SJSA1 (cell line): ENCODE measurements at regions not wholly inside any gene's neighbourhood (a gene's known extent, or its start where the extent isn't known, plus 50 kb on each side); places are given as distances from the start of the nearest gene placed in this dataset.

ENCODE experiments used
- DNase-seq, 2 experiments: peaks; one replicate each; pipeline ENCODE4 v3.0.0-alpha.2; 2015 to 2020; ENCODE audit warnings: low spot score in 2 of 2, low read depth in 1 of 2
- H3K27ac ChIP-seq: fragments of 250-450 bp; sonication (Bioruptor Pico); 2 replicates; pipeline ENCODE4 v1.5.1; 2020; ENCODE audit warnings: mild to moderate bottlenecking, moderate library complexity
- H3K27me3 ChIP-seq: fragments of 250-450 bp; sonication (Bioruptor Pico); replicated peaks from 2 replicates; pipeline ENCODE4 v1.5.1; 2020; ENCODE audit warnings: mild to moderate bottlenecking, moderate library complexity
- H3K36me3 ChIP-seq: fragments of 250-450 bp; sonication (Bioruptor Pico); 2 replicates; pipeline ENCODE4 v1.5.1; 2020; ENCODE audit warnings: mild to moderate bottlenecking
- H3K4me1 ChIP-seq: fragments of 250-450 bp; sonication (Bioruptor Pico); replicated peaks from 2 replicates; pipeline ENCODE4 v1.6.1; 2021; ENCODE audit warnings: mild to moderate bottlenecking
- H3K4me3 ChIP-seq: fragments of 250-450 bp; sonication (Bioruptor Pico); 2 replicates; pipeline ENCODE4 v1.5.1; 2020; ENCODE audit warnings: mild to moderate bottlenecking
- H3K9me3 ChIP-seq: fragments of 250-450 bp; sonication (Bioruptor Pico); replicated peaks from 2 replicates; pipeline ENCODE4 v1.5.1; 2020; ENCODE audit warnings: mild to moderate bottlenecking

DNA sequence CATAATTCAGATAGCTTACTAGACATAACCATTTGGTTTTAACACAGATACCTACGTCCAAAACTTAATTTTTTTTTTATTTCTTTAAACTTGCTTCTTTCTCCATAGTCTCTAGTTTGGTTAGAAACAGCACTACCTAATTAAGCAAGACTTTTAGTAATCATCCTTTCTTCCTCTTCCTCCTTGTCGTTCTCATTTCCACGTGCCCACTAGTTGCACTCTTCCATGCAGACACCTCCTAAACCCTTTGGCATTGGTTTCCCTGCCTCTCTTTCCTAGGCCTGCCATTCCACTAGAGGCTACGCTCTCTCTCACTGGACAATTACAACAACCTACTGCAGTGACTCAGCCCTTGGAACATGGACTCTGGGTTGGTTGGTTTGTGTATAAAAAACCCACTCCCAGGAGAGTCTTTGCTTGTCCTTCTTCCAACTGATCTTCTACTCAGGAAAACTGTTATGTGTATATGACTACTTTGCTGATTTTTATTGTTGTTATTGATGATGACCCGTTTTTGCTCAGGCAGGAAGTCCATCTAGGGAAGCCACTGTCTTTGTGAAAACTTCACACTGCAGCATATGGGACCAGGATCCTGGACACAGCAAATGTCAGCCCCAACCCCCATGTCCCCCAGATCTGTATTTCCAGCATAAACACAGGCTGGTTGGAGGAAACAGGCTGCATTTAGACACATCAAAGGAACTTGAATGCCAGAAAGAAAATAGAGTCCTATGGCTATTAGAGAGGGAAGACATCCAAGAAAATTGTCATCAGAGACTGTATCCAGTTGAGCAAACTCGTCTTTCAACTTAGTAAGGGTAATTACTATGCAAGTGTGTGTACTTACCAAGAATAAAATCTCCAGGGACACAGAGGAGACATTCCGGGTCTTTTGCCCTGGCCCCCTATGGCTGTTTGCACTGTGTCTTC lies 503.2 kb downstream of the GADD45G start:
- no peaks in the 10 kb centered on the region for H3K36me3 ChIP-seq

DNA sequence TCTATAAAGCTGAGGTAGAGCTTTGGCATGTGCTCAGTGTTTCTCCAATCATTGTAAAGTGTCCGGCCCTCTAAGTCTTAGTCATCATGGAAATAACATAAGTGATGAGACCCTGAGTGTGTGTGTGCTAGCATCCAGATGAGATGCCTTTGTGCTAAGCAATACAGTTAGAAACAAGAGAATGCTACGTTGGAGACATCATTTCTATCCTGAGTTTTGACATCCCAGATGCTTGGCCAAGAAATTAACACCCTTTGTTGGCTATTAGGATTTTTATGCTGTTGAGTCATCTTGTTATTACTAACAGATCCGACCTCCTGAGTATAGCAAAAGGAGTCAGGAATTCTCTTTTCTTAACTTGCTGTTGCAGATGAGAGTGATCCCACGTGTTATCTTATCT lies 508.0 kb downstream of the GADD45G start:
- H3K27me3 ChIP-seq, result no peaks in the 10 kb centered on the region
- no peak overlapping the region for H3K27ac ChIP-seq
- no peak for DNase-seq
- H3K36me3 ChIP-seq, result no peaks in the 10 kb centered on the region
- H3K4me3 ChIP-seq, result no peak overlapping the region
- H3K9me3 ChIP-seq, result no peaks in the 10 kb centered on the region
- no peaks in the 10 kb centered on the region for H3K4me1 ChIP-seq

More for the DNA sequence above, 503.2 kb downstream of the GADD45G start:
- DNase-seq, result no peak
- H3K4me3 ChIP-seq, result no peak overlapping the region
- no peaks in the 10 kb centered on the region for H3K27me3 ChIP-seq
- H3K27ac ChIP-seq, result no peak overlapping the region
- no peaks in the 10 kb centered on the region for H3K4me1 ChIP-seq
- H3K9me3 ChIP-seq, result no peaks in the 10 kb centered on the region

DNA sequence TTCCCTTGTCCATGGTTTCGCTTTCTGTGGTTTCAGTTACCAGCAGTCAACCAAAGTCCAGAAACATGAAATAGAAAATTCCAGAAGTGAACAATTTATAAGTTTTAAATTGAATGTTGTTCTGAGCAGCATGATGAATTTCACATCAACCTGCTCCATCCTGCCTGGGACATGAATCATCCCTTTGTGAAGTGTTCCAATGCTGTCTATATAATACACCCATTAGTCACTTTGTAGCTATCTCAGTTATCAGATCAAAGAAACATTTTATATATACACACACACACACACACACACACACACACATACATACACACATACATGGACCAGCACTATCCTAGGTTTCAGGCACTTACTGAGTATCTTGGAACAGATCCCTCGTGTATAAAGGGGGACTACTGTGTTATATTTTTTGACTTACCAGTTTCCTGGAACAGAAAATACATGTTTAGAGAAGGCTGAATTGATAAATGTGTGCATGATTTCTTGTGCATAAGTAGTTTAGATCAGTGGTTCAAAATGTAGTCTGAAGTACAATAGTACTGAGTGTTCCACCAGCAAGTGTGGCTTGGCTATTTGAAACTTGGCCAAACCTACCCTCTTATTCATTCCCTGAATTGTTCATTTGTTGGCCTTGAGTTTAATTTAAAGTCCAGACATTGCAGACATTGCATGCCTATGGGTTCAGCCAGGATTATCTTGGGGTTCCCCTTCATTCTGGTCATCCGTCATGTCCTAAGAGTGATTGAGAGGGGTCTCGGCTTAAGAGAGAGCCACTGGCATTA lies 510.0 kb downstream of the GADD45G start:
- Histone ChIP-seq H3K4me1 (no peaks in the 10 kb centered on the region), H3K9me3 (no peaks in the 10 kb centered on the region), H3K27me3 (no peaks in the 10 kb centered on the region), H3K36me3 (no peaks in the 10 kb centered on the region), H3K4me3 (no peak overlapping the region), H3K27ac (no peak overlapping the region)
- DNase-seq, result no peak

DNA sequence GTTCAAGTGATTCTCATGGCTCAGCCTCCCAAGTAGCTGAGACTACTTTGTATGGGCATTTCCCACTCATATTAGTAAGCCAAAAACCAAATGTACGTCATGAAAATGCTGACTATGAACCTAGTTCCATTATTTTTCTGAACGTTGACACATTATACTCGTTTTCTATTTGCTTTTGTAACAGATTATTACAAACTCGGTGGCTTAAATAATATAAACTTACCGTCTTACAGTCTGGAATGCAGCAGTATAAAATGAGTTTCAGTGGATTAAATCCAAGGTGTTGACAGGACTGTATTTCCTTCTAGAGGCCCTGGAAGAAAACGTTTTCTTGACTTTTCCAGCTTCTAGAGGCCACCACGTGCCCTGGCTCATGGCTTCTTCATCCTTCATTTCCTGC lies 517.0 kb downstream of the GADD45G start:
- no peaks in the 10 kb centered on the region for H3K9me3 ChIP-seq
- H3K4me3 ChIP-seq, result no peak overlapping the region
- H3K27me3 ChIP-seq, result no peaks in the 10 kb centered on the region
- no peaks in the 10 kb centered on the region for H3K36me3 ChIP-seq
- H3K27ac ChIP-seq, result no peak overlapping the region
- DNase-seq, result no peak
- H3K4me1 ChIP-seq, result no peaks in the 10 kb centered on the region

DNA sequence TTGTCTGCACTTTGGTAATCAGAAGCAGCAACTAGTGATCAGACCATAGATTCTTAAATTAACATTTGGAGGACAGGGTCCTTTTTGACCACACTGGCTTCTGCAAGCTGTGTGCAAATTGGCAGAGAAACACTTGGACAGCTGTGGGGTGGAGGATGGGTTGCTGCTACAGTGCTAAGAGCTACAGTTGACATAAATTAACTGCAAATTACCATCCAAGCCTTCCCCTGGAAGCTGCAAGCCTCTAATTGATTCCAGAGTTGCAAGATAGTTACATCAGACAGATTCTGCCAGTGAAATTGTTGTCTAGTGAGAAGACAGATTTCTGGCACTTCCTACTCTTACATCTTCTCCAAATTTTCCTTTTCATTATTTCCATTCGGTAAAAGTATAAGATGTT lies 517.7 kb downstream of the DIRAS2 start:
- Histone ChIP-seq H3K27me3 (no peaks in the 10 kb centered on the region), H3K36me3 (no peaks in the 10 kb centered on the region), H3K4me3 (no peak overlapping the region), H3K9me3 (no peaks in the 10 kb centered on the region), H3K27ac (no peak overlapping the region), H3K4me1 (no peaks in the 10 kb centered on the region)
- no peak for DNase-seq

DNA sequence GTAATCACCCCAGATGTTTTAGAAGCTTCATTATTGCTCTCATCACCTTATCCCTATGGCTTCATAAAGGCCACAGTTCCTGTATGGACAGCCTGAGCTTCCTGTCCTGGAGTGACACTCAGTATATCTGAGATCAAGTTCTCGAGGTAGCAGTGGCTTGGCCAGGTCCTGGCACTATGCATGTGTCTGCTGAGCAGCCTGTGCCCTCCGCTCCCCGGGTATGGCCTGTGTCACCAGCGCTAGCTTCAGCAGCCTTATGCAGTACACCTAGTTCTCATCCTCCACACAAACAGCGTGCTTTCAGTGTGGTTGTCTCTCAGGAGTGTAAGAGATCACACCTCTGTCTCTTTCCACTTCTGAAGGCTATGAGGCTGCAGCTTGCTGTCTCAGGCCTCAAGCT lies 514.7 kb downstream of the DIRAS2 start:
- no peak for DNase-seq
- no peaks in the 10 kb centered on the region for H3K4me1 ChIP-seq
- H3K27me3 ChIP-seq, result no peaks in the 10 kb centered on the region
- no peak overlapping the region for H3K27ac ChIP-seq
- no peak overlapping the region for H3K4me3 ChIP-seq
- H3K36me3 ChIP-seq, result no peaks in the 10 kb centered on the region
- H3K9me3 ChIP-seq, result no peaks in the 10 kb centered on the region

DNA sequence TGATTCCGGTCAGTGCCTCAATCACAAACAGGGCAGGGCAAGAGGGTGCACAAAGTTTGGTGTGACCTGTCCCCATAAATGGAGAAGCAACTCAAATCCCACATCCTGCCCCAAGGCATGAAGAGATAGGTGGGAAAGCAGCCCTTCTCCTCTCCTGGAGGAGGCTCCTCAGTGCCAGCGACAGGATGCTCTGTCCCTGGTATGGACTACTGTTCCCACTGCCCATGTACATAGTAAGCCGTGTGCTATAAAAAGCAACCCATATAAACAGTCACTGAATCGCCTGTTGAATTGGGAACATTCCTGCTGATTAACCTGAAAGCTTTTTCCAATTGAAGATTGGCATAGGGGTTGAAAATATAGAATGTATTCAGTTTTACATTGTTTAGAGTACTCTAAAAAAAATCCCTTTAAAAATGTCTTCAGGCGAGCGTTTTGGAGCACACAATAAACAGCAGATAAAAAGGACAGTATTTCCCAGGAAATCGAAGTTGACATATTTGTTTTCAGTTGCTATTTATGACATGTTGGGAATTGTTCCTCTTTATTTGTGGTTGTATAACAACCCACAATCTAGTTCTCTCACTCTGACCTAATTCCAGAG lies 513.9 kb downstream of the DIRAS2 start:
- no peak overlapping the region for H3K4me3 ChIP-seq
- no peaks in the 10 kb centered on the region for H3K27me3 ChIP-seq

DNA sequence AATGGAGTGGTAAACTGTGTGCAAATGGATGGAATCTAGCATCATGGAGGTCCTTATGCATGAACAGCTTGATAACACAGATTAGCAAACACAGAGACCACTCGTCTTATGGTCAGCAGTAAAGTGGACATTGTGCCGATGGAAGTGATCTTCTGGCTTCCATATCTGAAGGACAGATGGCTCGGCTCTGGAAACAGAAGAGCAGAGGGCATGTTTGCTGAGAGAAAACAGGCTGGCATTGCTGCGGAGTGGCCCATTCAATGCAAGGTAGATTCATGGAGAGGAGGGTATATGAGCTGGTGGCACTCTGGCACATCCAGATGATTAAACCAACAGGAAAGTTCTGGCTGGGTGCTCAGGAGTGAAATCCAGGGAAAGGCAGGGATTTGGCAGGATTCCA lies 513.2 kb downstream of the DIRAS2 start:
- no peaks in the 10 kb centered on the region for H3K9me3 ChIP-seq
- no peak for DNase-seq
- H3K27ac ChIP-seq, result no peak overlapping the region
- H3K4me1 ChIP-seq, result no peaks in the 10 kb centered on the region
- no peak overlapping the region for H3K4me3 ChIP-seq
- H3K36me3 ChIP-seq, result no peaks in the 10 kb centered on the region
- H3K27me3 ChIP-seq, result no peaks in the 10 kb centered on the region

More for the DNA sequence above, 513.9 kb downstream of the DIRAS2 start:
- H3K4me1 ChIP-seq, result no peaks in the 10 kb centered on the region
- DNase-seq, result no peak
- H3K36me3 ChIP-seq, result no peaks in the 10 kb centered on the region
- no peak overlapping the region for H3K27ac ChIP-seq
- no peaks in the 10 kb centered on the region for H3K9me3 ChIP-seq

DNA sequence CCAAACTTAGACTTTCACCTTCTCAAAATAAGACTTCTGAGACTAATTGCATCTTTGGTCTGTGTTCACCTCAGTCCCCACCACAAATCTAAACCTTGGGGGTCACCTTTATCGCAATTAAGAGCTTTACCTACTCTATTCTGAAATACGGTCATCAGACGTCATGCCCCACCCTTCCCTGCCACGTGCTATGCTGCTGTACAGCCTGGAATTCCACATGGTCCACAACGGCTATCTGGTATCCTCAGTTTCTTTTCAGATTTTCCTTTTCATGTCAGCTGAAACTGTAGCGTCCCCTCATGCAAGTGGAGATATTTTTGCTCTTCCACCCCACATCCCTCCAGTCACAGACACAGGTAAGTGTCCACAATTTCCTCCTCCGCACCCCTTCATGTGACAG lies 511.1 kb downstream of the DIRAS2 start:
- Histone ChIP-seq H3K27ac (no peak overlapping the region), H3K4me3 (no peak overlapping the region), H3K27me3 (no peaks in the 10 kb centered on the region), H3K4me1 (no peaks in the 10 kb centered on the region), H3K36me3 (no peaks in the 10 kb centered on the region), H3K9me3 (no peaks in the 10 kb centered on the region)
- no peak for DNase-seq

DNA sequence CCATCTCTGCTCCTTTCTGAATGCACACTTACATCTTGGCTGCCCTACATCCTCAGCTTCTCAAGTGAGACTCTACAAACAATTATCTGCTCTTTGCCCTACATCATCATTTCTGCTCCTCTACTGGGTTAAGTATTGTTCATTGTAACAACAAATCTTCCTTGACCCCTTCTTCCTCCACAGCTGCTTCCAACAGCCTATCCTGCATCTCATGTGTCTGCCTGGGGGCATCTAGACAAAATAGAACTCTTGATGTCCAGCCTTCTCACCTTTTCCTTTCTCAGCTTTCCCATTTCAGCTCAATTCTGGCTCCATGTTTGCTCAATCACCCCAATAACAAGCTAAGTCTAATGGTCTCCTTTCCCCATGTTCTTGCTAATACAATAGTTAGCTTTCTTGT lies 509.8 kb downstream of the DIRAS2 start:
- Histone ChIP-seq H3K4me1 (no peaks in the 10 kb centered on the region), H3K27ac (no peak overlapping the region), H3K36me3 (no peaks in the 10 kb centered on the region), H3K27me3 (no peaks in the 10 kb centered on the region), H3K4me3 (no peak overlapping the region), H3K9me3 (no peaks in the 10 kb centered on the region)
- DNase-seq, result no peak

DNA sequence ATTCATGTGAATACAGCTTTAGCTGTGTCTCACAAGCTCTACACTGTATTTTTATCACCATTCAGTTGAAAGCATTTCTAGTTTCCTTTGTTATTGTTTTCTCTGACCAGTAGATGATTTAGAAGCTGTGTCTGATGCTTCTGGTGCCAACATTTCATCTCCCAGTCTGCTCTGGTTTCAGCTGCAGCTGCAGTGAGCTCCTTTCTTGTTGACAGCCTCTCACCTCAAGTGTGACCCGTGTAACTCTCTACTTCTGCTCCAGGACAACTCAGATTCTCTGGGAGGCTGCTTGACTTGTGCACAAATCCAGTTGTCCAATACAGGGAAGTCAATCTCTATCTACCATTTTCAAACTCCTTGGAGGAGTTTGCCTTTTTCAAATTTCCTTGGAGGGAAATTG lies 504.8 kb downstream of the DIRAS2 start:
- H3K4me1 ChIP-seq, result no peaks in the 10 kb centered on the region
- H3K9me3 ChIP-seq, result no peaks in the 10 kb centered on the region
- no peaks in the 10 kb centered on the region for H3K36me3 ChIP-seq
- DNase-seq, result no peak
- H3K4me3 ChIP-seq, result no peak overlapping the region
- no peak overlapping the region for H3K27ac ChIP-seq
- H3K27me3 ChIP-seq, result no peaks in the 10 kb centered on the region

DNA sequence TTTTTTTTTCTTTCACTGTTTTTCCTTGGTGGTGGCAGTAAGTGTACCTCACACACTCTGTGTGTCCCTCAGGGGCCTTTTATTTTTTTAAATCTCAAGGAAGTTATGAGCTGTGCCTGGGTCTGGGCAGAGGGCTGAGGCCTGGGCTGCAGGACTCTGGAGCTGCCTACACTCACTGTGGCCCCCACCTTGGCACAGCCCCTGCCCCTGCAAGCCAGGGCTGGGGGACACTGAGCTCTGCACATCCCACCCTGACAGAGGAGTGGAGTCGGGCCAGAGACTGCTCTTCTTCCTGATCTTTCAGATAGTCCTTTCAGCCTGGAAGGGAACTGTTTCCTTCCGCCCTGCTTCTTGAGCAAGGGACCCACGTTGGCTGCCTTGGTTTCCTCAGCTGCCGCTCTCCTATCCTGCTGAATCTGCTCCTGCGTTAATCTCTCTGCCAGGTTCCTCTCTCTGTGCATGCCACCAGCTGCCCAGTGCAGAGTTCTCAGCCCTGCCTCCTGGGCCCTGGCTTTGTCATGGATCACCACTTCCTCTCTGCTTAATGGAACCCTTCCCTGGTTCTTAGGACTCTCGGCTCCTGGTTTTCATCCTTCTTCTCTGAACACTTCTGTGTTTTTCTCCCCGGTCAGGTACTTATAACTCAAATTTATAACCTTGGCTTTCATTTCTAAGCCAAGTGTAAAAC lies 502.3 kb downstream of the DIRAS2 start:
- Histone ChIP-seq H3K27me3 (no peaks in the 10 kb centered on the region), H3K4me3 (no peak overlapping the region), H3K9me3 (no peaks in the 10 kb centered on the region), H3K36me3 (no peaks in the 10 kb centered on the region), H3K4me1 (no peaks in the 10 kb centered on the region), H3K27ac (no peak overlapping the region)
- DNase-seq, result no peak

DNA sequence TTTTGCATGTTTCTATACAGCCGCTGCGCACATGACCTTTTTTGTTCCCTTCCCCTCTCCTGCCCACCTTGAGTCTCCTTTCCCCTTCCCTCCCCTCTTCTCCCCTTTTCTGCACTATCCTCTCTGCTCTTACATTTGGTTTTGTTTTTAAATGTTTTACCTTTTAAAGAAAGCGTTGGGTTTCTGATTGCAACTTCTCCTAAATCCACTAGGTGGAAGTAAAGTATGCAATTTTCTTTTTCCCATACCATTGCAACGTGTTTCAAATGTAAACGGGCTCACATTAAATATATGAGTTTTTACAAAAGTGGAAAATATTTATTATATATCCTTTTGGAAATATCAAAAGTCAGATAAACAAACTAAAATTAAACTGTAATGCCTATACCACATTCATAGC lies 500.9 kb downstream of the DIRAS2 start:
- Histone ChIP-seq H3K9me3 (no peaks in the 10 kb centered on the region), H3K4me1 (no peaks in the 10 kb centered on the region), H3K4me3 (no peak overlapping the region), H3K27ac (no peak overlapping the region), H3K36me3 (no peaks in the 10 kb centered on the region), H3K27me3 (no peaks in the 10 kb centered on the region)
- no peak for DNase-seq
